HG03457 (cell line): ENCODE measurements at regions not wholly inside any gene's neighbourhood (a gene's known extent, or its start where the extent isn't known, plus 50 kb on each side); places are given as distances from the start of the nearest gene placed in this dataset.

Source experiments
- ATAC-seq: cut with Tn5 transposase; IDR thresholded peaks from one replicate; pipeline ENCODE4 v1.9.1; 2021; ENCODE audit warnings: moderate number of reproducible peaks; ENCODE audit not compliant: unreplicated experiment

GRCh38 chr13:106352850-106353249 lies 182.6 kb downstream of the EFNB2 start:
- no peak for ATAC-seq

GRCh38 chr13:106351251-106351650 lies 184.2 kb downstream of the EFNB2 start:
- no peak for ATAC-seq

GRCh38 chr13:106350208-106350607 lies 185.3 kb downstream of the EFNB2 start:
- ATAC-seq, result no peak

- no peak for ATAC-seq
Measured at GRCh38 chr13:106349080-106349931, 186.2 kb downstream of the EFNB2 start.

- ATAC-seq, result no peak
Measured at GRCh38 chr13:106348075-106348840, 187.2 kb downstream of the EFNB2 start.

- no peak for ATAC-seq
Measured at GRCh38 chr13:106344342-106344741, 191.1 kb downstream of the EFNB2 start.

- ATAC-seq, result no peak
Measured at GRCh38 chr13:106343836-106344235, 191.6 kb downstream of the EFNB2 start.

GRCh38 chr13:106340249-106340648 lies 195.2 kb downstream of the EFNB2 start:
- no peak for ATAC-seq

GRCh38 chr13:106337096-106337850 lies 198.2 kb downstream of the EFNB2 start:
- no peak for ATAC-seq

GRCh38 chr13:106336668-106337067 lies 198.8 kb downstream of the EFNB2 start:
- no peak for ATAC-seq

GRCh38 chr13:106332621-106333020 lies 202.8 kb downstream of the EFNB2 start:
- no peak for ATAC-seq

- ATAC-seq, result no peak
Measured at GRCh38 chr13:106331116-106331515, 204.3 kb downstream of the EFNB2 start.

GRCh38 chr13:106329941-106330340 lies 205.5 kb downstream of the EFNB2 start:
- ATAC-seq, result no peak

- ATAC-seq, result no peak
Measured at GRCh38 chr13:106326751-106327150, 208.7 kb downstream of the EFNB2 start.

- no peak for ATAC-seq
Measured at GRCh38 chr13:106324444-106324843, 211.0 kb downstream of the EFNB2 start.

- no peak for ATAC-seq
Measured at GRCh38 chr13:106322628-106323027, 212.8 kb downstream of the EFNB2 start.

- ATAC-seq, result no peak
Measured at GRCh38 chr13:106318941-106319411, 216.5 kb downstream of the EFNB2 start.

GRCh38 chr13:106314417-106314816 lies 221.0 kb downstream of the EFNB2 start:
- no peak for ATAC-seq

- ATAC-seq, result no peak
Measured at GRCh38 chr13:106311004-106311403, 224.5 kb downstream of the EFNB2 start.

GRCh38 chr13:106310291-106310865 lies 225.1 kb downstream of the EFNB2 start:
- no peak for ATAC-seq

GRCh38 chr13:106306748-106307277 lies 228.6 kb downstream of the EFNB2 start:
- no peak for ATAC-seq
